HL-60 (cell line): ENCODE measurements at regions not wholly inside any gene's neighbourhood (a gene's known extent, or its start where the extent isn't known, plus 50 kb on each side); places are given as distances from the start of the nearest gene placed in this dataset.

ENCODE experiments used
- DNase-seq, 2 experiments: peaks; one replicate each; pipeline ENCODE4 v3.0.0-alpha.2; 2010 to 2020; ENCODE audit warnings: low read depth in 1 of 2, low spot score in 1 of 2
- H3K27ac ChIP-seq: fragments of 250-450 bp; sonication (Bioruptor Pico); replicated peaks from 2 replicates; pipeline ENCODE4 v1.5.1; 2020; ENCODE audit warnings: mild to moderate bottlenecking, moderate library complexity
- H3K27me3 ChIP-seq: fragments of 250-450 bp; sonication (Bioruptor Pico); 2 replicates; pipeline ENCODE4 v1.5.1; 2021; ENCODE audit warnings: mild to moderate bottlenecking, moderate library complexity; ENCODE audit not compliant: insufficient read depth, poor library complexity, severe bottlenecking
- H3K4me3 ChIP-seq: replicated peaks from 2 replicates; pipeline ENCODE4 v1.5.1; 2011; ENCODE audit warnings: mild to moderate bottlenecking, control low read depth, low read length; ENCODE audit not compliant: insufficient read depth
- GABPA ChIP-seq: IDR thresholded peaks from 2 replicates; pipeline ENCODE4 v1.6.1; 2012; ENCODE audit warnings: low read depth
- POLR2AphosphoS5 ChIP-seq: IDR thresholded peaks from 2 replicates; pipeline ENCODE4 v1.6.1; 2012; ENCODE audit warnings: low read depth
- SPI1 ChIP-seq: IDR thresholded peaks from 2 replicates; pipeline ENCODE4 v1.6.1; 2012; ENCODE audit warnings: low read depth, mild to moderate bottlenecking, borderline replicate concordance
- TF ChIP-seq, protein P1 (sequence below): IDR thresholded peaks from one replicate; pipeline ENCODE4 v1.5.1; 2011; ENCODE audit warnings: low read length, control low read depth, inconsistent platforms; ENCODE audit not compliant: insufficient read depth
- TF ChIP-seq, protein P2 (sequence below): IDR thresholded peaks from 2 replicates; pipeline ENCODE4 v1.6.1; 2012; ENCODE audit warnings: low read depth; ENCODE audit not compliant: insufficient replicate concordance

DNA sequence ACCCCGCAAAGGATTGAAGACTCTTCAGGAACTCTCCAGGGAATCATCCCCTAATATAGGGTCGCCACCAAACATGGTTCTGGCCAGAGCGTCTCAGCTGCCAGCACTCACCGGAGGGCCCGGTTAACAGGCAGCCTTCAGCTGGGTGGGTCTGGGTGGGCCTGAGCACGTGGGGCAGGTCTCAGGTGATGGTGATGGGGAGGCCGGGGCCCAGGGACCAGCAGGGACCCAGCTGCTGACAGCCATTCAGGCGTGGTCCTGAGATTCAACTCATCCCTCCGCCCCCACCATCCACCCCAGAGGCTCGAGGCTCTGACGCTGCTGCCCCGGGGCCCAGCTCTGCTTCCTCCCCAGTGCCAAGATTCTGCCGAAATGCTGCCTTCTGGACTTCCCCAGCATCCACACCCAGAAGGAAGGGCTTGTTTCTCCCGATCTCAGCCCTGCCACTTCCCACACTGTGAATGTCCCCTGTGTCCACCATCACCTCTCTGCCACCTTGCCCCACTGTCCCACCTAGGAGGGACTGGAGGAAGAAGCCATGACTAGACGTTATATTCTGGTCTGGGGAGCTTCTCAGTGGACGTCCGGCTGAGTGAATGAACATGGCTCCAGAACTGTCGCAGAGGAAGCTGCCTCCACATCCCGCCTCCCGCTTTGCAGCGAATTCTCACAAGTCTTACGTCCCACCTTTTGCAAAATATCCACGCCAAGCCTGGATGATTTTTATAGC lies 294.2 kb upstream of the SALL3 start:
- DNase-seq, result no peak
- TF ChIP-seq GABPA (no peak), SPI1 (no peak), POLR2AphosphoS5 (no peak)
- TF ChIP-seq, protein P1, sequence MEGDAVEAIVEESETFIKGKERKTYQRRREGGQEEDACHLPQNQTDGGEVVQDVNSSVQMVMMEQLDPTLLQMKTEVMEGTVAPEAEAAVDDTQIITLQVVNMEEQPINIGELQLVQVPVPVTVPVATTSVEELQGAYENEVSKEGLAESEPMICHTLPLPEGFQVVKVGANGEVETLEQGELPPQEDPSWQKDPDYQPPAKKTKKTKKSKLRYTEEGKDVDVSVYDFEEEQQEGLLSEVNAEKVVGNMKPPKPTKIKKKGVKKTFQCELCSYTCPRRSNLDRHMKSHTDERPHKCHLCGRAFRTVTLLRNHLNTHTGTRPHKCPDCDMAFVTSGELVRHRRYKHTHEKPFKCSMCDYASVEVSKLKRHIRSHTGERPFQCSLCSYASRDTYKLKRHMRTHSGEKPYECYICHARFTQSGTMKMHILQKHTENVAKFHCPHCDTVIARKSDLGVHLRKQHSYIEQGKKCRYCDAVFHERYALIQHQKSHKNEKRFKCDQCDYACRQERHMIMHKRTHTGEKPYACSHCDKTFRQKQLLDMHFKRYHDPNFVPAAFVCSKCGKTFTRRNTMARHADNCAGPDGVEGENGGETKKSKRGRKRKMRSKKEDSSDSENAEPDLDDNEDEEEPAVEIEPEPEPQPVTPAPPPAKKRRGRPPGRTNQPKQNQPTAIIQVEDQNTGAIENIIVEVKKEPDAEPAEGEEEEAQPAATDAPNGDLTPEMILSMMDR, result no peak
- TF ChIP-seq, protein P2, sequence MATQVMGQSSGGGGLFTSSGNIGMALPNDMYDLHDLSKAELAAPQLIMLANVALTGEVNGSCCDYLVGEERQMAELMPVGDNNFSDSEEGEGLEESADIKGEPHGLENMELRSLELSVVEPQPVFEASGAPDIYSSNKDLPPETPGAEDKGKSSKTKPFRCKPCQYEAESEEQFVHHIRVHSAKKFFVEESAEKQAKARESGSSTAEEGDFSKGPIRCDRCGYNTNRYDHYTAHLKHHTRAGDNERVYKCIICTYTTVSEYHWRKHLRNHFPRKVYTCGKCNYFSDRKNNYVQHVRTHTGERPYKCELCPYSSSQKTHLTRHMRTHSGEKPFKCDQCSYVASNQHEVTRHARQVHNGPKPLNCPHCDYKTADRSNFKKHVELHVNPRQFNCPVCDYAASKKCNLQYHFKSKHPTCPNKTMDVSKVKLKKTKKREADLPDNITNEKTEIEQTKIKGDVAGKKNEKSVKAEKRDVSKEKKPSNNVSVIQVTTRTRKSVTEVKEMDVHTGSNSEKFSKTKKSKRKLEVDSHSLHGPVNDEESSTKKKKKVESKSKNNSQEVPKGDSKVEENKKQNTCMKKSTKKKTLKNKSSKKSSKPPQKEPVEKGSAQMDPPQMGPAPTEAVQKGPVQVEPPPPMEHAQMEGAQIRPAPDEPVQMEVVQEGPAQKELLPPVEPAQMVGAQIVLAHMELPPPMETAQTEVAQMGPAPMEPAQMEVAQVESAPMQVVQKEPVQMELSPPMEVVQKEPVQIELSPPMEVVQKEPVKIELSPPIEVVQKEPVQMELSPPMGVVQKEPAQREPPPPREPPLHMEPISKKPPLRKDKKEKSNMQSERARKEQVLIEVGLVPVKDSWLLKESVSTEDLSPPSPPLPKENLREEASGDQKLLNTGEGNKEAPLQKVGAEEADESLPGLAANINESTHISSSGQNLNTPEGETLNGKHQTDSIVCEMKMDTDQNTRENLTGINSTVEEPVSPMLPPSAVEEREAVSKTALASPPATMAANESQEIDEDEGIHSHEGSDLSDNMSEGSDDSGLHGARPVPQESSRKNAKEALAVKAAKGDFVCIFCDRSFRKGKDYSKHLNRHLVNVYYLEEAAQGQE, result no peak
- H3K27me3 ChIP-seq, result peaks cover 3% of the 10 kb centered on the region

DNA sequence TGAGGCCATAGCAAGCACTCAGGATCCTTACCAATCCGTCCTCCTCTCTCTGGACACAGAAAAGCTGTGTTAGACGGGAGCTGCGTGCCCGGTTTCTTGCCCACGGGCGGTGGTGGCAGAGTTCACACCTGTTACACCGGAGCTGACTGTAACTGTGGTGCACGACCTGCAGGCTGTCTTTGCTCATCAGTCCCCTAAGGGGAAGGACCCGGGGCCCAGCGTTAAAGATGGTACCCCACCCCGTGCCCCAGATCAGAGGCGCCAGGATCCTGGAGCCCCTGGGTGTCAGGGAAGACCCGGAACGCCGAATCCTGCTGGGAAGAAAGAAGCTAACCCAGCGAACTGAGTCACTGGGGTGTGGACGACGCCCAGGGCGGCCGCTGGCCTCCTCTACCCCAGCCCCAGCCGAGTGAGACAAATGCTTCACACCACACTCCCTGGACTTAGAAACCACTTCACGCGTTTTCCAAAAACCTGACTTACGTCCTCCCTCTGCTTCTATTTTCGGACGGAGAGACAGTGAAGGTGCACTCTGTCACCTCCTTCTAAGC lies 293.6 kb upstream of the SALL3 start:
- H3K27ac ChIP-seq, result no peak overlapping the region
- DNase-seq, result no peak
- TF ChIP-seq, protein P1, result no peak
- TF ChIP-seq GABPA (no peak), POLR2AphosphoS5 (no peak), SPI1 (no peak)
- TF ChIP-seq, protein P2, result no peak
- H3K4me3 ChIP-seq, result no peak overlapping the region
- H3K27me3 ChIP-seq, result peaks cover 3% of the 10 kb centered on the region

More for the DNA sequence above, 294.2 kb upstream of the SALL3 start:
- Histone ChIP-seq H3K27ac (no peak overlapping the region), H3K4me3 (no peak overlapping the region)

DNA sequence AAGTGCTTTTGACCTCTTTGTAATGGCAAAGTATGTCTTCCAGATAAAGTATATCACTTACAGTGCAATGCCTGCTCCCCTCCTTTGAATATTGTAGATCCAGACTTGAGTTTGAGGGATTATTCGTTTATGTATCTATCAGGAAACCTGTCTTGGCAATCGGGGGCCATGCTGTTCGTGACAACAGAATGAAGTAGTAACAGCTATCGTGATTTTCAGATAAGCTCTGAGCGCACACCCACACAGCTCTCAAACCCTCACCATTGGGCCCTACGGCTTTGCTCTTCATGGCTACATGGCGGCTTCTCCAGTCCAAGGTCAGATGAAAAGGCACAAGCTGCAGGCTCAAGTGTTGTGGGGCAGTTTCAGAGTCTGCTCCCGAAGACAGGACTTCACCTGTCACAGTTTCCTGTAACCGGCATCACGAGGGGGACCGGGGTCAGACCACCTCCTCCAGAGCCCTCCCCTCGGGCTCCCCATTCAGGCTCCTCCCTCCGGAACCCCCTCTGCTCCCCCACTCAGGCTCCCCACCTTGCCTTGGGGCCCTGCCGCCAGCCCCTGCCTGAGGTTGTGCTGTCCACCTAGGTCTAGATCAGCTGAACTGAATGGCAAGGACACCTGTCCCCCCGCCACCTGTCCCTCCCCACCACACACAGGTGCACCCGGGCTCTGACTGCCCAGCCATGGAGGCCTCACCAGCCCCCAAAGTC lies 292.5 kb upstream of the SALL3 start:
- H3K27ac ChIP-seq, result no peak overlapping the region
- H3K4me3 ChIP-seq, result no peak overlapping the region
- peaks cover 3% of the 10 kb centered on the region for H3K27me3 ChIP-seq
- TF ChIP-seq POLR2AphosphoS5 (no peak), GABPA (no peak), SPI1 (no peak)
- TF ChIP-seq, protein P2, result no peak
- TF ChIP-seq, protein P1, result no peak
- no peak for DNase-seq
